GM21390 (cell line): ENCODE measurements at regions not wholly inside any gene's neighbourhood (a gene's known extent, or its start where the extent isn't known, plus 50 kb on each side); places are given as distances from the start of the nearest gene placed in this dataset.

Experiments
- ATAC-seq: cut with Tn5 transposase; IDR thresholded peaks from one replicate; pipeline ENCODE4 v1.9.1; 2021; ENCODE audit not compliant: unreplicated experiment

- no peak for ATAC-seq
Observed at GRCh38 chr13:62088165-62088564, 672.5 kb upstream of the PCDH20 start.

GRCh38 chr13:62087124-62087523, 671.5 kb upstream of the PCDH20 start:
- no peak for ATAC-seq

DNA sequence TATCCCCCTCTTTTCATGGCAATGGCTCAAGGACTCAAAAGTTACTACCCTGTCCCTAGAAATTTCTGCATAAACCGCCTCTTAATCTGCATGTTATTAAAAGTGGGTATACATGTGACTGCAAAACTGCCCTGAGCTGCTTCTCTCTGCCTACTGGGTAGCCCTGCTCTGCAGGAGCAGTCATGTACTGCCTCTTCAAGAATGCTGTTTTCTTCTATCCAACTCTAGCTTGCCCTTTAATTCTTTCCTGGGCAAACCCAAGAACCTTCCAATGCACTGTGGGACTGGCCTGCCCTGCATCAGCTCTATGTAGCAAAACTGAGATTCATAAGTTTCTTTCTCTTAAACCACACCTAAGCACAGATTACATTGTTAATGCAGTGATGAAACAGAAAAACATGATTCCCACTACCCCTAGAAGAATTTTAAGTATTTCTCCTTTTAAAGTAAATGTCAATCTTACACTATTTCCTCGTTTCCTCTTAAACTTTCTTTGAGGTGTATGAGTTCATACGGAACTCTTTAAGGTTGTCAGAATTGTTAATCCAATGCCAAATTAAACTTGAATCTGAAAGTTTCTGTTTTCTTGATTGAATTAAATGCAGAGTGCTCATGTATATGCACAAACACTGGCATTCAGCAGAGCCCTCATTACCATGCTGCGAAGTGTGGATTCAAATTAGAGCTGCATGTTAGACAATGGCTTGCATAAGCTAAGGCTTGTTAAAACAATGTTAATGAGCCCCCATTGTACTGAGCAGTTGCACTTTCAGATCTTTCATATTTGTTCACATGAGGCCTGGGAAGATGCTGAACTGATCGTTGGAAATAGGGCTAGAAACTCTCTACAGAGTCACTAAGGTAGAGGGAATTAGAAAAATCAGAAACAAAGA, 669.9 kb upstream of the PCDH20 start:
- ATAC-seq, result no peak

DNA sequence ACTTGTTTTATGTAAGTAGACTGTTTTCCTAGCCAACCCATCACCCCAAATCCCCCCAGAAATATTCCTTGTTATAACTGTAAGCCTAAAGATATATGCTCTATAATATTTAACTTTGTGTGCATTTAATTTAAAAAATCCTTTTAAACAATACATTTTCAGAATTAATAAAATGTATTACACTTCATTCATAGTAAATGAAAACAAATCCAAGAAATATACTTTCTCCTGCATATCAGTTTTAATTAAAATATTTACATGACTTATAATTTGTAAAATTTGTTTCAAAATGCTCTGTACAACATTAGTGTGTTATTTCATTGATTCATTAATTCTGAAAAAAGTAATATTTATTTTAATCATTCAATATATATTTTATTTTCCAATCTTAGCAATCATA, 669.1 kb upstream of the PCDH20 start:
- no peak for ATAC-seq

DNA sequence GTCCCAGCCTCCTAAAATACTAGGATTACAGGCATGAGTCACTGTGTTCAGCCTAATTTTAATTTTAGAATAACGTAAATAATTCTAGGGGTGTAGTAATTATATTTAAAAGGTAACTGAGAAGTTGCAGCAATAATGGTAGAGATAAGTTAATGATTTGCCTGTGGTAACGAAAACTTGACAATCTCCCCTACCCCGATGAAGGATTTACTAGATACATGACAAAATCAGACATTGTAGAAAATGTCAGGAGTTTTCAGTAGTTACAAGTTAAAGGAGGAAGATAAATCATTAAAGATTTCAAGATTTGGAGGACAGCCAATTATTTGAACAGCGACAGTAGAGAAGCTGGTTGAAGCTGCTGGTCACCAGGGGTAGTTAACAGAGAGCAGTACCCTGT, 652.2 kb upstream of the PCDH20 start:
- no peak for ATAC-seq

DNA sequence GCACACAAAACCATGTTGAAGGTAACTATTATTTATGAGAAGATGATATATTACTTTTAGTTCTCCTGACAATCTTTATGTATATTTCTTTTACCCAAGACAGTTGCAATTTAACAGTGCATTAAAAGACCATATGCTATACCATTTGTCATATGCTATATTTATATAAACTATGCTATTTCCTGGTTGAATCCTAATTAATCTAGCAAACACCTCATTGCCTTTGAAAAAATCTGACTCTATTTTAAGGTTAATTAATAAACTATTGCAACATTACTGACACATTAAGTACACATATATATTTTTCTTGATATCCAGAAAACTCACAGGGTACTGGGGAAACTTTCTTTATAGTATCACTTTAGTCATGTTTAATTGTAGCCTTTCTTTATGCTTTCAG, 649.4 kb upstream of the PCDH20 start:
- ATAC-seq, result no peak

DNA sequence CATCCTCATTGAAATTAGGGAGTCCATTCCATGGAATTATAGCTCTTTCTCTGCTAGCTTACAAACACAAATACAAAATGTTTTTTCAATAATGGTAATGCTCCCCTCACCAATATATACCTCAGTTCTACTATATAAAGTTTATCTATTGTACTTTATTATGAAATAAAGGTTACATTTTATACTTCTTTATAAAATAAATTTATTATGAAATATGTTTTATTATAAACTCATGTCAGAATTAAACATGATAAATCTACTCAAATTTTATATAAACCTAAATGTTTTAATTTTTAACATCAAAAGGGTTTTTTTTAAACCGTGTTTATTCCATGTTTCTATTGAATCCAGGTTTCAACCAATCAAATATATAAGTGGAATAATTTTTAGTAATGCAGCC, 646.1 kb upstream of the PCDH20 start:
- no peak for ATAC-seq

DNA sequence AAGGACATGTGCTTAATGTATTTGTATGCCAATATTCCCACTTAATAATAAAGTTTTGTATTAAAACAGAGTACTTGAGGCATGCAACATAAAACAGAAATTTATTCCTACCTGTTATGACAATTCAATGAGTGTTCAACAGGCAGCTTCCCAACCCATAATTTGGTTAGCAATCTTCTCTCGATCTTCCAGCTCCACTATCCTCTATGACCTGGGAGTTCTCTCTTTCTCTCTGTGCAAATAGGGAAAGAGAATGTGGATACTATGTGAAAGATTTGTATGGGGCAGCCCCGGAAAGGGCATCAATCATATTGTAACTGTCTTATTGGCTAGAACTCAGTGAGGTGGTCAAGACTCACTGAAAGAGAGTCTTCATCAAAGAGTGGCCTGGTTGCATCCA, 644.9 kb upstream of the PCDH20 start:
- no peak for ATAC-seq

GRCh38 chr13:62057286-62057685, 641.6 kb upstream of the PCDH20 start:
- no peak for ATAC-seq

GRCh38 chr13:62049992-62050391, 634.3 kb upstream of the PCDH20 start:
- ATAC-seq, result no peak

DNA sequence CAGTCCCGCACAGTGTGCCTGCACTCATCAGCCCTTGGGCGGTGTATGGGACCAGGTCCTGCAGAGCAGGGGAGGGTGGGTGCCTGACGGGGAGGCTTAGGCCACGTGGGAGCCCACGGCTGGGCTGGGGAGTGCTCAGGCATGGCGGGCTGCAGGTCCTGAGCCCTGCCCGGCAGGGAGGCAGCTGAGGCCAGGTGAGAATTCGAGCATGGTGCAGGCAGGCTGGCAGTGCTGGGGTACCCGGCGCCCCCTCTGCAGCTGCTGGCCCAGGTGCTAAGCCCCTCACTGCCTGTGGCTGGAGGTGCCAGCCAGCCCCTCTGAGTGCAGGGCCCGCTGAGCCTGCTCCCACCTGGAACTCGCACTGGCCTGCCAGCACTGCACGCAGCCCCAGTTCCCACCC, 630.9 kb upstream of the PCDH20 start:
- ATAC-seq, result no peak

GRCh38 chr13:62043600-62043999, 628.0 kb upstream of the PCDH20 start:
- no peak for ATAC-seq

GRCh38 chr13:62040806-62041205, 625.2 kb upstream of the PCDH20 start:
- no peak for ATAC-seq

DNA sequence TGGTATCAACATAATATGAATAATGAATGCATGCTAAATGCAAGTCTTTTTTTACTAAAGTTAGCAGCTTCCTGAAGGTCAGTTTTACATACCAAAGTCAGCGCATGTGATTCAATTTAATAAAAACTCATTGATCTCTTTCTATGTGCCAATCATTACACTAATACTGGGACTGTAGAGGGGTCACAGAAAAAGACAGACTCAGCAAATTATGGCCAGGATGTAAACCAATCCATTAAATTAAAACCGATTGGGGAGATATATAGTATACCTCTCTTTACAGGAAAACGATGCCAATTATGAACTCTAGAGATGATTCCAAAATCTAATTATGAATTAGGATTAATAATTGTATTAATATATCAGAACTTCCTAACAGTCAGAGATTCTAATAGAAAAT, 624.4 kb upstream of the PCDH20 start:
- no peak for ATAC-seq

DNA sequence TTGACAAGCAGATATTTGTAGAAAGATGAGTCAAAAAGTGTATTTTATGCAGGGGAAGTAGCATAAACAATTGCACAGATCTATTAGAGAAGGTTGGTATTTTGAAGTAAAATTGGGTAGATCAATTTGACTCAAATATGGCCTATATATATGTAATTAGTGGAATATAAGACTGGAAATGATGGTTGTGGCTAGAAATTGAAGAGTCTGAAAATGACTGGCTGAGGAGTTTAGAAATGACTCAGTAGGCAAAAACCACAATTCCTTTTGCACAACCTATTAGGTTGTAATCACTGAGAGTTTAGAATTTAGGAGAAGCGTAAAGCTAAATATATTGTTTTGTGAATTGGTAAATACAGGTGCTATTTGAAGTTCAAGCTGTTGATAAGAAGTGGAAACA, 622.6 kb upstream of the PCDH20 start:
- ATAC-seq, result no peak

DNA sequence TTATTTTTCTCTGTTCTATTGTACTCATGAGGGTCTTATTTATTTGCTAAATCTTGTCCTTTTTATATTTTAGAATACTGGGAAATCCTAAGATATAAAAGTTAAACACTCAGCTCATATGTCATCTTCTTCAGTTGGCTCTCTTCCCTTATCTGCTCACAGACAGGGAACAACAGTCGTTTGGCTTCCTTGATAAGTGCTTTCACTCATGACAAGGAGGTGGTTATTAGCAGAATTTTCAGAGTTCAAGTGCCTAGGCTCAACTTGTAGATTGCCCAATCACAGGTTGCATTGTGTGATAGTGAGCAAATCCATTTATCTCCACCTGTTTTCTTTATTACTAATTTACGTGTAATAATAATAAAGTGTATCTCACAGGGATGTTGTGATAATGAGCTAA, 620.3 kb upstream of the PCDH20 start:
- no peak for ATAC-seq

- no peak for ATAC-seq
Observed at GRCh38 chr13:62033934-62034333, 618.3 kb upstream of the PCDH20 start.

- ATAC-seq, result no peak
Observed at GRCh38 chr13:62022369-62022768, 606.7 kb upstream of the PCDH20 start.

DNA sequence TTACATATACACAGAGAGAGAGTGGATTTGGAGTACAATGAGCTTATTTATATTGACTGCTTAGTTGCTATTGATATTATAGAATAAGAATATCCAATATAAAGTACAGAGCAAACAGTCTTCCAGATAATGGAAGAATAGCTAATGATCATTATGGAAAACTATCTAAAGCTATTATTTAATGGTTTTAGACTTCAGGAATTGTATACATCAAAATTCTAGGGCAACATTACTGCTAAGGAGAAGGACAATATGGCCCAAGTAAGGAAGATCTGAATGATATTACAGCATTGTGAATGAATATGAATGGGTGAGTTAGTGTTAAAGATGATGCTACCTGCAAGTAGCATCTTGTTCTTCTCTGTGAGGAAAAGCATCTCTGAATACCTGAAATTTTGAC, 604.2 kb upstream of the PCDH20 start:
- ATAC-seq, result no peak

DNA sequence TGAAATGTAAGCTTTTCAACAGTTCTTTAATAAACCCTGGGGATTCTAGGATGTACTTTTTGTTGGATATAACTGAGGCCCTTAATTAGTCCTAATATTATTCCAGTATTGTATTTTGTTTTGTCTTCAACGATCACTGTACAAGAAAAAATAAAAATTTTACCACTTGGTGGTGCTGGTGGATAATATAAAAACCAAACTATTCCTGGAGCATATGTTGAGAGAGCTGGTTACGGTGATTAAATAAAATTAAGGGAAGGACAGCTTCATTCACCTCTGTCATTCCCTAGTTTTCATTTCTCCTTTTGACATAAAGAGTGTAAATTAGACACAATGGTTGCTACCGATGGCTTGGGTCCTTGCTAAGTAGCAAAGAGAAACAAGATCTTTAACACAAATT, 598.6 kb upstream of the PCDH20 start:
- ATAC-seq, result no peak

DNA sequence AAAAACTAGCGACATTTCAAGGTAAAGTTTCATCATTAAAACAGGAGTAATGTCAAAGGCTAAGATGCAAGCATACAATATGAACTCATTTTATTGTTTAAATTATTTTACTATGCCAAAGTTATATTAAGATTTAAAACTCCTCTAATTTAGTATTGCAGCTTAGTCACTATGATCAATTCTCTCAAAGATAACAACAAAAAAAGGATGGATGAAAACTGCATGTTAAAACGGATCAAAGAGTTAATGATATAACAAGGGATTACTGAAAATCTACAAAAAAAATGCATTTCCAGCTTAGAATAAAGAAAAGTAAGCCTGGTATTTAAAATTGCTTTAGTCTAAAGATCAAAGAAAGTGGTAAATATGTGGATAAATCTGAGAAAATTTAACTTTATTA, 587.8 kb upstream of the PCDH20 start:
- ATAC-seq, result no peak

DNA sequence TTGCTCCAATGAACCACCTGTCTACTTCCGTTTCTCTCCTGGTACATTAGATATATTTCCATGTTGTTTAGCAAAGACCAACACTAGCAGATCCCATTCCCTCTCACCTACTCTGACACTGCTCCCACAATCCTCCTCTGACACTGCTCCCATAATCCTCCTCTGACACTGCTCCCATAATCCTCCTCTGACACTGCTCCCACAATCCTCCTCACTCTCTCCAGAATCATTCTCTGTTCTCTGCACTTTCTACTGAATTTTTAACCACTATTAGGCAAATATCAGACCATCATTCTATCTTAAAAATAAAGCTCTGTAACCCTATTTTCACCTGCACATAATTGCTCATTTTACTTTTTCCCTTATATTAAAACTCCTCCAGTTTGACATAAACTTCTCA, 578.5 kb upstream of the PCDH20 start:
- ATAC-seq, result no peak

DNA sequence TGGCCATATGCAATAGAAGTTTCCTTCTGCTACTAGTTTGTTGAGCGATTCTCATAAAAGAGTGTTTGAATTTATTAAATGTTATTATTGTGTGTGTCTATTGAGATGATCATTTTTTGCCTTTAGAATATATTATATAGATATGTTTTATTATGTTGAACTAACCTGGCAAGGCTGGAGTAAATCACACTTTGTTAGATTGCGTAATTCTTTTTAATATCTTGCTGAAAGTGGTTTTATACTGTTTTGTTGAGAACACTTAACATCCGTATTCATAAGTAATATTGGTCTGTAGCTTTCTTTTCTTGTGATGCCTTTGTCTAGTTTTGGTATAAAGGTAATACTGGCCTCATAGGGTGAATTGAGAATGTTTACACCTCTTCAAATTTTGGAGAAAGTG, 574.3 kb upstream of the PCDH20 start:
- no peak for ATAC-seq
